AG09309 (cell line): ENCODE measurements at regions not wholly inside any gene's neighbourhood (a gene's known extent, or its start where the extent isn't known, plus 50 kb on each side); places are given as distances from the start of the nearest gene placed in this dataset.

Experiments used
- DNase-seq: peaks from one replicate; pipeline ENCODE4 v3.0.0-alpha.2; 2010; ENCODE audit warnings: low read depth
- H3K4me3 ChIP-seq: 2 replicates; pipeline ENCODE4 v1.5.1; 2011; ENCODE audit warnings: mild to moderate bottlenecking, low read depth, low read length, moderate library complexity; ENCODE audit not compliant: control insufficient read depth
- TF ChIP-seq, protein P1 (sequence below): IDR thresholded peaks from 2 replicates; pipeline ENCODE4 v1.5.1; 2011; ENCODE audit warnings: mild to moderate bottlenecking, low read depth, low read length, inconsistent platforms; ENCODE audit not compliant: insufficient read depth, control insufficient read depth; ENCODE audit errors: missing control alignments

DNA sequence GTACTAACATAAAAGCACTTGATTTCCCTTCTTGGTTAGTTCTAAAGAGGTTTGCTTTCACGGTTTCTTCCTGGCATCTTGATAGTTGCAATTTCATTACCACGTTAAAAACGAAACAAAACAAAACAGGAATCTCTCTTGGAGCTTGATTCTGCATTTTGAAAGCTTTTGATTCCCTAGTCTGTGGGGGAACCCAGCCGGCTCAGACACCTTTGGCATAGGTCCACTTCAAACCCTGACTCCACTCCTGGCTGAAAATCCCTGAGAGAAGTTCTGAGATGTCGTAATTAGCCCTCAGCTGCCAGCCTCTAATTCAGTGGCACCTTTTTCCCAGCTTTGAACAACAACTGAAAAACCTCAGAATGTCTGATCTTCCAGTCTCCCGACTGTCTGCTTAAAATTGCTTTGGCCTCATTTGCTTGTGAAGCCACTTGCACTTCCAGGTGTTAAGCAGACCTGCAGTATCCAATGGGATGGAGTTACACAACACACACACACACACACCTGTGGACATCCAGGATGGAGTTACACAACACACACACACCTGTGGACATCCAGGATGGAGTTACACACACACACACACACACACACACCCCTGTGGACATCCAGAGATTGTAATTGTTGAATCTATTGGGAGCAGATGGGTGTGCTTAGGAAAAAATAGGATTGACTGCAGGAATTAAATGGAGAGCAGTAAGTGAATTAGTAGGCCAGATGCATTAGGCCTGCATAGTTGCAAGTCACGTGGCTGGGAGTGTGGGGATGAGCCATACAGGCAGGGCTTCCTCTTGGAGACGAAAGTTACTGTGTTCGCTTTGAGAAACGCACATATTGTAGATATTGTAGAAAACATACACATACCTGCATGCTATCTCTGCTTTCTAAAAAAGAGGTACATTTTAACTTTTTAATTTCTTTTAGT, 285.6 kb upstream of the FMN2 start:
- no peak for DNase-seq
- H3K4me3 ChIP-seq = no peak overlapping the region
- TF ChIP-seq, protein P1, sequence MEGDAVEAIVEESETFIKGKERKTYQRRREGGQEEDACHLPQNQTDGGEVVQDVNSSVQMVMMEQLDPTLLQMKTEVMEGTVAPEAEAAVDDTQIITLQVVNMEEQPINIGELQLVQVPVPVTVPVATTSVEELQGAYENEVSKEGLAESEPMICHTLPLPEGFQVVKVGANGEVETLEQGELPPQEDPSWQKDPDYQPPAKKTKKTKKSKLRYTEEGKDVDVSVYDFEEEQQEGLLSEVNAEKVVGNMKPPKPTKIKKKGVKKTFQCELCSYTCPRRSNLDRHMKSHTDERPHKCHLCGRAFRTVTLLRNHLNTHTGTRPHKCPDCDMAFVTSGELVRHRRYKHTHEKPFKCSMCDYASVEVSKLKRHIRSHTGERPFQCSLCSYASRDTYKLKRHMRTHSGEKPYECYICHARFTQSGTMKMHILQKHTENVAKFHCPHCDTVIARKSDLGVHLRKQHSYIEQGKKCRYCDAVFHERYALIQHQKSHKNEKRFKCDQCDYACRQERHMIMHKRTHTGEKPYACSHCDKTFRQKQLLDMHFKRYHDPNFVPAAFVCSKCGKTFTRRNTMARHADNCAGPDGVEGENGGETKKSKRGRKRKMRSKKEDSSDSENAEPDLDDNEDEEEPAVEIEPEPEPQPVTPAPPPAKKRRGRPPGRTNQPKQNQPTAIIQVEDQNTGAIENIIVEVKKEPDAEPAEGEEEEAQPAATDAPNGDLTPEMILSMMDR = no peak

- DNase-seq = no peak
- TF ChIP-seq, protein P1 = no peak
- no peak overlapping the region for H3K4me3 ChIP-seq
Observed at GRCh38 chr1:239806897-239807296, 284.8 kb upstream of the FMN2 start.

DNA sequence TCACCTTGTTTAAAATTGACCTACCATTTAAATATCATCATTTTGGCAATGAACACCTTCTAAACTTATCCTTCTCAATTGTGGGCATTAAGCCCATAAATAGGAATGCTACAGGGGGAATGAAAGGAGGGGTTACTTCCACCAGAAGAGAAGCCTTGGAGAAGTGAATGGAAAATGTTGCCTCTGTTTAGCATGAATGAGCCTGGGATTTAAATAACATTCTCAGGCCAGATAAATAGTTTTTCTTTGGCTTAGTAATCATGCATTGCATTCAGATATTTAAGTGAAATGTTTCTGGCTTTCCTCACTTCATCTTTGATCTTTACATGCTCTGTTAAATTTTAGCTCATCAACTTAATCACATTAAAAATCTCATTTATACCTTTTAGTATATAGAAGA, 284.3 kb upstream of the FMN2 start:
- TF ChIP-seq, protein P1 = no peak
- DNase-seq = no peak
- no peak overlapping the region for H3K4me3 ChIP-seq

DNA sequence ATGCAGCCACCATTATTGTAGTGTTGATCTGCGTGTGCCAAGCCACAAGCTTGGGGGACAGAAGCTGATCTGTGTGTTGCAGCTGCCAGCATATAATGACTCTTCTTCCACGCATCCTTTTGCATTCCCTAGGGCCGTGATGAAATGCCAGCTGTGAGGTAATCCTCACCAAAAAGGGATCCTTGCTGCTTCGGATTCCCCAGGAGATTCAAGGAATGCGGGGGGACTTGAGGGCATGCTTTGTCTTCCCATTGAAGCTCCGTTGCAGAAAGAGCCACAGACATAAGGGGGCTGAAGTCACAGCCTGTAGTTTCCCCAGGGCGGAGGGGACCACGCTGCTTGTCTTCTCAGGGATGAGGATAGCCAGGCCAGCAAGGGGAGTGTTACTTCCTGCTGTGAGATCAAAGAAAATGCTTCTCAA, 281.6 kb upstream of the FMN2 start:
- TF ChIP-seq, protein P1 = no peak
- H3K4me3 ChIP-seq = no peak overlapping the region
- DNase-seq = no peak

GRCh38 chr1:239811211-239811885, 280.3 kb upstream of the FMN2 start:
- TF ChIP-seq, protein P1 = no peak
- no peak for DNase-seq
- H3K4me3 ChIP-seq = no peak overlapping the region

- TF ChIP-seq, protein P1 = no peak
- H3K4me3 ChIP-seq = no peak overlapping the region
- no peak for DNase-seq
Observed at GRCh38 chr1:239812580-239812979, 279.1 kb upstream of the FMN2 start.
